HG03521 (cell line): ENCODE measurements at regions not wholly inside any gene's neighbourhood (a gene's known extent, or its start where the extent isn't known, plus 50 kb on each side); places are given as distances from the start of the nearest gene placed in this dataset.

Source experiments
- ATAC-seq: cut with Tn5 transposase; IDR thresholded peaks from one replicate; pipeline ENCODE4 v1.9.1; 2021; ENCODE audit warnings: mild to moderate bottlenecking, moderate library complexity; ENCODE audit not compliant: unreplicated experiment

DNA sequence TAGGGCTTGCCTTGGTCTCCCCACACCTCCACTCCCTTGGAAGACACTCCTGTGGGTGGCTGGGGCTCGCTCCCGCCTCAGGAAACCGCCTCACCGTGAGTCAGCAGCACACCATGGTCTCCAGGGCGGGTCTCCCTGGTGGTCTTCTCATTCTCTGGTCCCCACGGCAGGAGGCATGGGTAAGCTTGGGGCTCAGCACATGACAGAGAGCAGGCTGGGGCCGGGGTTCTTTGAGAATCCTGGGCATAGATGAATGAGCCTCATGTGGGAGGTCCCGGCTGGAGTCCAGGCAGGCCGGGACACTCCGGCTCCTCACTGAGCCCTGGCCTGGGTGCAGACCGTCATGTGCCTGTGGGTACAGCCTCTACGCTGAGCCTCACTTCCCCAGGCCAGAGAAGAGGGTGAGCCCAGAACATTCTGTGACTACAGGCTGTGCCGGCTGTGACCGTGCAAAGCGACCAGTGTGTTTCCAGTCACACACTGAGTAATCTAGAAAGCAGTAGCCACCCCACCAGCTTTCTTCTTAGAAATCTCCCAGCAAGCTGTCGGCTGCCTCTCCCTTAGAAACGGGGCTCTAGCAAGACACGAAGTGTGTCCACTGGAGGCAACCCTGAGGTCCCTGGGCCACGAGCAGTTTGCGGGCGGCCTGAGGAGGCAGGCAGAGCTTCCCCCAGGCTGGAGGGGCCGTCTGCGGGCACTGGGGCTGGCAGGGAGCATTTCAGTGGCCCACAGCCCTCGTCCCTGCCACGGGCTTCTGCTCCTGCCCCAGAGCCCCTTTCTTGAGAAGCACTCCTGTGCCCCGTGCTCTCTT is 93.1 kb downstream of the RHOB start:
- ATAC-seq = no peak

DNA sequence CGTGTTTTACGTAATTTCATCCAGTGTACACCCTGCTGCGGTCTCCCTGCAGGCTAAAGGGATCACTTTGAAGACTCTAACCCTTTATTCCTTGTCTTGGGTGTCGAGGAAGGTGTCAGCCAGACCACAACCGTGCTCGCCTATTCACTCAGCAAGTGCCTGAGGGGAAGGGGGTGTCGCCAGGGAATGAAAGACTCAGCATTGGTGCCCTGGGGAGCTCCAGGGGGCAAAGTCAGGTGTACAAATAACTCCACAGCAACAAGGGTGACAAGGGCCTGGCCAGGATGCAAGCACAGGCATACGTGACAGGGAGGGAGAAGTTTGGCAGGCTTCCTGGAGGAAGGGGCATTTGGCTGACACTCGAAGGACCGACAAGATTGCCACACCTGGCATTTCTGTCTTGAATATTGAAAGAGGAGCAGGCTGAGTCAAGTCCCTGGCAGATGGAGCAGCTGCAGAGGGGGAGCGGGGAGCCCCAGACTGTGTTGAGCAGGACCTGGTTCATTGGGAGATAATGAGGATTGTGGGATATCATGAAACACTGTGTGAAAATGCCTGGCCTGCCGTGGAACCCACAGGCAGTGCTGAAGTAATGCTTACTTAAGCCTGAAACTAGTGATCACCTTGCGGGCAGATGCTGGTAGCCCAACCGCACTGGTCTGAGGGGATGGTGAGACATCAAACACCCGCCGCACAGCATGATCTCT is 93.9 kb downstream of the RHOB start:
- ATAC-seq = no peak

DNA sequence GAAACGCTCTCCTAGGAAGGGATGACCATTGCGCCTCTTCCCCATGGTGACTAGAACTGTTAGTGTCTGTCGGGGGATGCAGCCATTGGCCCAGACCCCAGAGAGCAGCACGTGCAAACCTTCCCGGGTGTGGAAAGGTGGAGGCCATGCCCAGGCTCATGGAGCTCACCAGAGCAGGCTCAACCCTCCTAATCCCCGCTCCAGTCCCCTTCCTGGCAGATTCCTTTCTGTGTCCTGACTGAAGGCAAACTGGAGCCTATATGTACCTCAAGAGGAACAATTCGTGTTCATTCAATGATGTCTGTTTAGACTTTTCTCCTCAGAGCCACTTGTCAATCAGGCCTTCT is 94.4 kb downstream of the RHOB start:
- ATAC-seq = no peak

GRCh38 chr2:20541651-20542050 is 94.8 kb downstream of the RHOB start:
- no peak for ATAC-seq

DNA sequence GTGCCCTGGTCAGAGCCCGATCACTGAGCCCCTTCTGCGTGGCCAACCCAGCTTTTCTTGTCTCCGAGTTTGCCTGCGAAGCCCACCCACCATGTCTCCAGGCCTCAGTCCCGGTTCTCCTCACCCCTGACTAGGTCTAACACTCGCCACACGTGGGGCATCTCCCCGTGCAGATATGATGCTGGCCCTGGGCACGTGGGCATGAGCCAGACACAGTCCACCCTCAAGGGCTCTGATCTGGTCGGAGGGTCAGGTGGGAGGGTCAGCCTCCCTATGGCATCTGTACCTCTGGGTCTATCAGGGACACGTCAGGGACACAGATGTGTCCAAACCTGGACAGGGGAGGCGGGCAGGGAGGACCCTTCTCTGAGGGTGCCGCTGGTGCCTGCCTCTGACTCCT is 95.4 kb downstream of the RHOB start:
- ATAC-seq = no peak

GRCh38 chr2:20542746-20543468 is 96.0 kb downstream of the RHOB start:
- ATAC-seq = no peak

GRCh38 chr2:20543469-20544152 is 96.7 kb downstream of the RHOB start:
- ATAC-seq = no peak

GRCh38 chr2:20544153-20544747 is 97.4 kb downstream of the RHOB start:
- ATAC-seq = no peak

DNA sequence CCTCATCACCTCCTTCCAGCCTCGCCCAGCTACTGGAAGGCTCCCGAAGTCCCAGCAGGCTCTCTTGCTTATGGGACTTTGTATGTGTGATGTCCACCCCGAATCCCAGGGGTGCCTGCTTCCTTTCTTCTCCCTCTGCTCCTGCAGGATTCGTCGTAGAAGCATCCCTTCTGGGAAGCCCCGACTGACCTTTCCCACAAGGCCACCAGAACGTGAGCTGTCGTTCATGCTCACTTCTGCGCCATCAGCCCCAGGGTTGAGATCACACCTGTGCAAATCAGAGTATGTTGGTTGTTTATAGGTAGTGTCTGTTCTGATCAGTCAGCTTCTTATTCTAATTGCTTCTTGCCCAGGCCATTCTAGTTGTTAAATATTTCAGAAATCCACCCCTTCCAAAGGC is 101.8 kb downstream of the HS1BP3 start:
- no peak for ATAC-seq

- no peak for ATAC-seq
Measured at GRCh38 chr2:20549691-20550348, 101.1 kb downstream of the HS1BP3 start.

GRCh38 chr2:20551260-20551944 is 99.5 kb downstream of the HS1BP3 start:
- no peak for ATAC-seq

DNA sequence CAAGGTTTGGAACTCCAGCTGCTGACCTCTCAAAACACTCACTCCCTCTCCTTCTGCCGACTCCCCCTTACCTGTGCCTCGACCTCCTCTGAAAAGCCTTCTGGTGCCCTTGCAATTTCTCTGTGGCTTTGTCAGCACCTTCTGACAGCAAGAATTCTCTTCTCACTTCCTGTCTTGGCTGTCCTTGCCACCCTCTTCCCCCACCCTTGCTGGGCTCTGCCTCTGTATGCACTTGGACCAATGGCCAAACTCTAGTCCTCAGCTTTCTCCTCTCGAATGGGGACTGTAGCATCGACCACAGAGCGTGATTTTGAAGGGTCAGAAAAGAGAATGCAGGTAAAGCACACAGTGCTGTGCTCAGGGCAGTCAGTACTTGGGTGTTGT is 99.0 kb downstream of the HS1BP3 start:
- no peak for ATAC-seq

- no peak for ATAC-seq
Measured at GRCh38 chr2:20552847-20553246, 98.1 kb downstream of the HS1BP3 start.

- ATAC-seq = no peak
Measured at GRCh38 chr2:20553580-20553979, 97.3 kb downstream of the HS1BP3 start.

GRCh38 chr2:20555954-20556353 is 94.9 kb downstream of the HS1BP3 start:
- no peak for ATAC-seq

DNA sequence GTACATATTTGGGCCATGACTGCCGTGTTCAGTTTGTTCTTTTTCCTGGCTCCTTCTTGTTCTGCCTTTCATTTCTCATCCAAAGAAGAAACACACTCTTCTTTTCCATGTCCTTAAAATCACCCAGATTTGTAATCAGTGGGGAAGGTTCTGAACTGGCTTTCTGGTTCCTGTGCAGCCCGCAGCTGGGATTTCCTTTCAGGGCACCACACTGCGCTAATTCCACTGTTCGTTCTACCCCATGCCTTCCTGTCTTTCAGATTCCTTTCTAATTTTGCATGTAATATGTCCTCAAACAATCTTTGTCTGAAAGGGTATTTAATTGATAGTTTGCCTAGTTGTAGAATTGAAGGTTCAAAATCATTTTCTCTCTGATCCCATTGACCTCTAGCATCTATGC is 94.1 kb downstream of the HS1BP3 start:
- ATAC-seq = no peak

DNA sequence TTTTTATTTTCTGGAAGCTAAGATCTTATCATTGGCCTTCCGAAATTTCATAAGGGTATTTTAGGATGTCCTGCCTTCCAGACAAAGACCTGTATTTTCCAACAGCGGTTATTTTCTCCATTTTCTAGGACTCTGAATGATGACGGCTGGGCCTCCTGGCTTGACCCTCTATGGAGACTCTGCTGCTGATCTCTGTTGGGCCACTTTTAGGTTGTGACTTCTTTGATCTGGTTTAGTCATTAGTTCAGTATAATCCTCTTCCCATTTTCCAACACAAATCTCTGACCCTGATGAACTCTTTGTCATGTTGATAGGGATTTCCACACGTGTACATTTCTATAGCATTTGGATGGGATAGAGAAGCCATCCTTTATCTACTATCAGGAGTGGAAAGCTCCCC is 93.7 kb downstream of the HS1BP3 start:
- no peak for ATAC-seq

DNA sequence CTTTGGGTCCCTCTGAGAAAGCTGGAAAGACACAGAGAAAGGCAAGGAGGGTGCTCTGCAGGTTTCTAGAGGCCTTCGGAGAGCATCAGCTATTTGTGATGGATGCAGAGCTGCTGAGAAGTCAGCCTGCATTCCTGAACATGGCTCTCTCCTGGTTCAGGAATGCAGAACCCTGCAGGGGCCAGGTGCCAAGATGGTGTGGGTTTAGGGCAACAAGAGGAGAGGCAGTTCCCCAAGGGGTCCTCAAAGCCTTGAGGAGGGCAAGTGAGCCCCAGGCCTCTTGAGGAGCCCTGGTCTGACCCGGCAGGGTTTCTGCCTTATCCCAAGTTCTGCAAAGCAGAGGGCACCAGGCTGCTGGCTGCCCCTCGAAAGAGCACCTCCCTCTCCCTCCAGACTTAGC is 93.3 kb downstream of the HS1BP3 start:
- ATAC-seq = no peak

DNA sequence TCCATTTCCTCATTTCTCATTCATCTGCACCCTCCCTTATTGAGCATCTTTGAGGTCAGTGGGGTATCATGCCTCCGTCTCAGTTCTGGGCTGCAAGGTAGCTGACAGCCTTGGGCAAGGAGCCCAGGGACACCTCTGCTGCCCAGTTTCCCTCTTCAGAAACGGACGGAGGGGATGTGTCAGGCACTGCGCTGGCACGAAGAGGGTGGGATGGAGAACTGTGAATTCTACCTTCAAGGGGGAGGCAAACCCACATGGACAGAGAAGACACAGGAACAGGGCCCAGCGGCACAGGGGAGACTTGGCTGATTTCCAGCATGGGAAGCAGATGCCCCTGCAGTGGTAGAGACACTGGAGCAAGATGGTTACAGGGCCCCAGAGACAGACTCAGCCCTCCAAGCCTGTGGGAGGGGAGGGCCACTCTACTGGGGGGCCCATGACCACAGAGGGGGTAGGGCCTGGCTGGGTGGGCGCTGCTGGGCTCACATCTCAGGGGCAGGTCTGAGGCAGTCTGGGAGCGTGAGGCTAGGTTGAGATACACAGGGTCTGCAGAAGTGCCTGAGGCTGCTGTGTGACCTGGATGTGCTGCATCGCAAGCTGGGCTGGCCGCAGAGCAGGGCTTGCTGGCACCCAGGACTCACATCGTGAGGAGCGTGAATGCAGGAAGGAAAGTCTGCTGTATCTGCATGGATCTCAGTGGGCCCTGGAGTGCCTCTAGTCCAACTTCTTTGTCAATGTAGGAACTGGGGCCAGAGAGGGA is 92.3 kb downstream of the HS1BP3 start:
- ATAC-seq = no peak
